ENCODE measurements at regions not wholly inside any gene's neighbourhood (a gene's known extent, or its start where the extent isn't known, plus 50 kb on each side); places are given as distances from the start of the nearest gene placed in this dataset.

GRCh38 chr10:133019191-133019590, 68.5 kb upstream of the ADGRA1 start:
- TF ChIP-seq CTCF (IDR thresholded peaks at IDR 0.05), result no peak
- no peak for TF ChIP-seq POLR2A (IDR thresholded peaks at IDR 0.05)
- no peak for TF ChIP-seq POLR2AphosphoS5 (IDR thresholded peaks at IDR 0.05; ENCODE audit: insufficient read depth in 1 of 2, low read depth in 1 of 2)
